Muscle of leg (tissue), 3 donors: ENCODE measurements at regions not wholly inside any gene's neighbourhood (a gene's known extent, or its start where the extent isn't known, plus 50 kb on each side); places are given as distances from the start of the nearest gene placed in this dataset.
"Not testable (repeated sequence)": the region's sequence is repeated elsewhere in the genome, so short reads cannot be mapped to it uniquely, and the experiment has no call there.

Source experiments
- DNase-seq: peaks from one replicate; pipeline ENCODE4 v3.0.0; 2013
- H3K27ac ChIP-seq: one replicate; pipeline ENCODE4 v1.5.1; 2013; ENCODE audit warnings: mild to moderate bottlenecking, low read length, control low read depth
- H3K27me3 ChIP-seq: one replicate; pipeline ENCODE4 v1.6.1; 2013; ENCODE audit warnings: low read length; ENCODE audit not compliant: control insufficient read depth, insufficient read depth
- H3K36me3 ChIP-seq: one replicate; pipeline ENCODE4 v1.6.1; 2013; ENCODE audit warnings: low read length; ENCODE audit not compliant: control insufficient read depth, insufficient read depth
- H3K4me1 ChIP-seq: one replicate; pipeline ENCODE4 v1.6.1; 2013; ENCODE audit warnings: low read length; ENCODE audit not compliant: control insufficient read depth, insufficient read depth
- H3K4me3 ChIP-seq: one replicate; pipeline ENCODE4 v1.5.1; 2013; ENCODE audit warnings: low read length, control low read depth
- H3K9me3 ChIP-seq: replicated peaks from 2 replicates; pipeline ENCODE4 v1.6.1; 2013; ENCODE audit warnings: low read depth, low read length; ENCODE audit not compliant: control insufficient read depth
- WGBS: methylation state at CpG from one replicate; pipeline ENCODE4 v1.1.5; 2013; ENCODE audit warnings: missing lambda C conversion rate; ENCODE audit not compliant: insufficient coverage; 5-methylcytosine and 5-hydroxymethylcytosine counted together

DNA sequence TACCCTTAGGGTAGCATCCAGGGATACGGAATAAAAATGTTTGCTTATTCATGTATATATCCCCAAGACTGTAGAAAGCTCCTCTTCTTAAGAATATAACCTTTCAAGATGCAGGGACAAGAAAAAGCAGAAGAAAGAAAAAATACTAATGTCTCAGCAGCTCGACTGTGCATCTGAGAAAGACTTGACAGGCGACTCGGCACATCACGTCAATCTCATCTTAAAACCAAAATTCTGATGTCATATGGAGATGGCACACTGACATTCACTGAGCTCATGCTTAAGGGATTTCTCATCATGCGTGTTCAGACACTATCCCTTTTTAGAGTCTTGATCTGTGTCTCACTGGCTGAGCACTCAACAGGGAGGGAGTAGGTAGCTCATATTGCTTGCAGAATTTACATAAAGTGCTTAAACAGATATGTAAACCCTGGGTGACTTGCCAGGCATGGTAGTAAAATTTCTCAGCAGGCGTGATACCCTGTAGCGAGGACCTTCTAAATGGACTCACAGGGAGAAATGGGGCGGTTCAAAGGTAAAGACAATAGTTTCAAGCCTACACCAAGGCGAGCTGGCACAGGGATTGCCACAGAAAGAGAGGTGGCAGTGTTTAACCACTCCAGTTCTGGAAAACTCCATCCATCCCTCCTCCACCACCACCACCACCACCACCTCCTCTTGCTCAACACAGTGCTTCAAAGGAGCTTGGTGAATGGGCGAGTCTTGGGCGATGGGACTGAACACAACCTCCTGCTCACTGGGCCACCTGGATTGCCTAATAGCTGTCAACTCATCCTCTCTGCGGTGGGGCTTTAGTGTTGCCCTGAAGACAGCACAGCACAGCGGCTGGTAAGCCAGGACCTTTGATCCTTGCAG is 330.5 kb downstream of the TFAP2A start:
- Histone ChIP-seq H3K4me3 (no peak overlapping the region), H3K4me1 (no peaks in the 10 kb centered on the region), H3K27ac (no peak overlapping the region), H3K9me3 (no peaks in the 10 kb centered on the region), H3K36me3 (no peaks in the 10 kb centered on the region), H3K27me3 (no peaks in the 10 kb centered on the region)
- no peak for DNase-seq
- 78% methylated on average over 5 of the region's 14 CpGs for whole genome bisulfite sequencing

DNA sequence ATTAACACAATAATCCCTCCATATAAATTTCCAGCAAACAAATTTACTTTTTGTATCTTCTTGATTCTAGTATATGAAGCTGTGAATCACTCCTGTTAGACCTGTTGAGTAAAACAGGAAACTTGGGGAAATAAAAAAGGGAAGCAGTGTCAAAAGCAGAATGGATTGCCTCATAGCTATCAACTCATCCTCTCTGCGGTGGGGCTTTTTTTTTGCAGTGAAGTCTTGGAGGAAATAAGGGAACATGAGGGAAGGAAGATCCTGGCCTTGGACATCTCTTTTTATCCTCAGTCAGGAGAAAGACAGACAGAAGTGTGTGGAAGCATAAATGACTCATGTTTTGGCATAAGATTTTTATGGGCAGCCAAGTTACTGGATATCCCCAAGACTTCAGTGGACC is 332.5 kb downstream of the TFAP2A start:
- peak; percentile 64 for DNase-seq
- H3K36me3 ChIP-seq = no peaks in the 10 kb centered on the region

DNA sequence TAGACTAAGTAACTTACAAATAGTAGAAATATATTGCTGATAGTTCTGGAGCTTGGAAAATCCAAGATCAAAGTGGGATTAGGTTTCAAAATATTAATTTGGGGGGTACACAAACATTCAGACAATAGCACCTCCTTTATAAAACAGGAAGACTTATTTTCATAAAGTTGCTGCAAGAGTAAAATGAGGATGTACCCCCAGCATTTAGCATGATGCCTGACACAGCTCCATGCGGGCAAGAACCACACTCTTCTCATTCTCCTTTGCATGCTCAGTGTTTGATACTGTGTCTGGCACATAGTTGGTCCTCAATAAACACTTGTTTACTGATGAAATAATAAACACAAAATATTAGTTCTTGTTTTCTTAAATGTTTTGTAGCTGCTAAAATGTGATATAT is 332.9 kb downstream of the TFAP2A start:
- Histone ChIP-seq H3K27ac (no peak overlapping the region), H3K9me3 (no peaks in the 10 kb centered on the region), H3K4me3 (no peak overlapping the region), H3K27me3 (no peaks in the 10 kb centered on the region), H3K36me3 (no peaks in the 10 kb centered on the region), H3K4me1 (no peaks in the 10 kb centered on the region)
- no CpG with 5 or more reads among the region's 1 CpG for WGBS
- no peak for DNase-seq

More for the DNA sequence above, 332.5 kb downstream of the TFAP2A start:
- no peak overlapping the region for H3K27ac ChIP-seq
- no peak overlapping the region for H3K4me3 ChIP-seq
- H3K4me1 ChIP-seq = no peaks in the 10 kb centered on the region
- no peaks in the 10 kb centered on the region for H3K27me3 ChIP-seq
- H3K9me3 ChIP-seq = no peaks in the 10 kb centered on the region
- no CpG with 5 or more reads among the region's 1 CpG for WGBS

DNA sequence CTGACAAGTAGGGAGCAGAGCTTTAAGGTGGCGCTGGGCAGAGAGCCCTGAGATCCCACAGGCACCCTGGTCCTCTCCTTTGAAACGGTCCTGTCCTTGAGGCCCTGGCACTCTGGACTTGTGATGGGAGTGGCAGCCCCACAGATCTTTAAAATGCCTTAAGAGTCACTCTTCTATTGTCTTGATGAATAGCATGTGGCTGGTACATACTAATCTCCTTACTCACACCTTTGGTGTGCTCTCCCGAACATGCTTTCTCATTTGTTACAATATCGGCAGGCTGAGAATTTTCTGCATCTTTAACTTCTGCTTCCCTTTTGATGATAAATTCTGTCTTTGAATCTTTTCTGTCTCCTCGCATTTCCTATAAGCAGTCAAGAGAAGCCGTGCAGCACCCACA is 333.8 kb downstream of the TFAP2A start:
- Histone ChIP-seq H3K4me1 (no peaks in the 10 kb centered on the region), H3K9me3 (no peaks in the 10 kb centered on the region), H3K27me3 (no peaks in the 10 kb centered on the region), H3K36me3 (no peaks in the 10 kb centered on the region), H3K4me3 (no peak overlapping the region), H3K27ac (no peak overlapping the region)
- DNase-seq = no peak
- 88% methylated on average over 3 of the region's 6 CpGs for WGBS

DNA sequence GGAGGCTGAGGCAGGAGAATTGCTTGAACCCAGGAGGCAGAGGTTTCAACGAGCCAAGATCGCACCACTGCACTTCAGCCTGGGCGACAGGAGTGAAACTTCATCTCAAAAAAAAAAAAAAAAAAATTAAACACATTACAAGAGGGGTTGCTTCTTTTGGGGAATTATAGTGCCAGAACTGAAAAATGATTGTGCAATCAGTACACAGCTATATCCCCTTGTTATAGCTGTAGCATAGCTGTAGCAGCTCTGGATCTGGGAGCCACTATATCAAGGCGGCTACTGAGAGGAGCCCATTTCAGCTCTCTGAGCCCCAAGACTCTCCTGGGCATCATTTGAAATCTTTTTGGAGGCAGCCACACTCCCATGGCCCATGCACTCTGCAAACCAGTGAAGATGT is 334.3 kb downstream of the TFAP2A start:
- H3K27me3 ChIP-seq = no peaks in the 10 kb centered on the region
- no peaks in the 10 kb centered on the region for H3K36me3 ChIP-seq
- no peak overlapping the region for H3K27ac ChIP-seq
- no peaks in the 10 kb centered on the region for H3K9me3 ChIP-seq
- 83% methylated on average over 1 of the region's 4 CpGs for WGBS
- H3K4me1 ChIP-seq = no peaks in the 10 kb centered on the region
- DNase-seq = no peak
- no peak overlapping the region for H3K4me3 ChIP-seq

DNA sequence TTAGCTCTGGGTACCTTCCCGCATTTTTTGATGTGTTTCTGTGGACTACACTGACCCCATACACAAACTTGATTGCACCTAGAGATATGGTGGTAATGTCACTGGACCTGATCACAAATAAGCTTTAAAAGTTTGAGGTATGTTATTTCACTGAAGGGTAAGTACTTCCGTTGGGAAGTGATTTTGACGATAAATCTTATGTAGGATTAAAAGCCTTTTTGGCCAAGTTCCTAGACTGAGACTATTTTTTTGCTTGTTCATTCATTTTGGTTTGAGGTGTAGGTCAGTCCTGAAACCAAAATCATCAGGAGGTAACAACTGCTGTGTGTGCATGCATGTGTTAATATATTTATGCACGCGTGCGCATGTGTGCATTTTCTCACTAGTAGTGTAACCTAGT is 336.3 kb downstream of the TFAP2A start:
- DNase-seq = no peak
- Histone ChIP-seq H3K4me3 (no peak overlapping the region), H3K9me3 (no peaks in the 10 kb centered on the region), H3K27me3 (no peaks in the 10 kb centered on the region), H3K36me3 (no peaks in the 10 kb centered on the region), H3K4me1 (no peaks in the 10 kb centered on the region), H3K27ac (no peak overlapping the region)
- 59% methylated on average over 3 of the region's 6 CpGs for WGBS

DNA sequence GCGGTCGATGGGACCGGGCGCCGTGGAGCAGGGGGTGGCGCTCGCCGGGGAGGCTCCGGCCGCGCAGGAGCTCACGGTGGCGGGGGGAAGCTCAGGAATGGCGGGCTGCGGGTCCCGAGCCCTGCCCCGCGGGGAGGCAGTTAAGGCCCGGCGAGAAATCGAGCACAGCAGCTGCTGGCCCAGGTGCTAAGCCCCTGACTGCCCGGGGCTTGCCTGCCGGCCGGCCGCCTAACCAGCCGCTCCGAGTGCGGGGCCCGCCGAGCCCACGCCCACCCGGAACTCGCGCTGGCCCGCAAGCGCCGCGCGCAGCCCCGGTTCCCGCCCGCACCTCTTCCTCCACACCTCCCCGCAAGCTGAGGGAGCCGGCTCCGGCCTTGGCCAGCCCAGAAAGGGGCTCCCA is 340.1 kb downstream of the TFAP2A start:
- H3K27ac ChIP-seq, H3K4me3 ChIP-seq, H3K9me3 ChIP-seq, H3K27me3 ChIP-seq, H3K36me3 ChIP-seq, H3K4me1 ChIP-seq, DNase-seq: not testable (repeated sequence)
- WGBS = 95% methylated on average over 23 of the region's 45 CpGs

DNA sequence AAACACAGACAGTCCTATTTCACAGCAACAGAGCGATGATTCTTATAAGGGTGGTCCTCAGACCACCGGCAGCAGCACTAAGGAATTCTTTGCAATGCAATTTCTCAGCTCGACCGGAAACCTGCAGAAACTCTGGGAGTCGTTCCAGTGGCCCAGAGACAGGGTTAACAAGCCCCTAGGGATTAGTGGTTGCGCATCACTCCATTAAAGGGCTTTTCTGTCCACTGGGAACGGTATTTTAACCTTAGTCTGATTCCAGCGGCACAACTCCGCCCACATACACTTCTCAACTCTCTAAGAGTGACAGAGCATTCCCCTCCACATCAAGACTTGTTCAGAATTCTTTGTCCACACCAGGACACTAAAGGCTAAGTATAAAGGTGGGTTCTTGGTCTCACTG is 341.5 kb downstream of the TFAP2A start:
- 40% methylated on average over 6 of the region's 9 CpGs for WGBS
- Histone ChIP-seq H3K27ac (no peak overlapping the region), H3K4me3 (no peak overlapping the region), H3K27me3 (no peaks in the 10 kb centered on the region), H3K4me1 (no peaks in the 10 kb centered on the region), H3K36me3 (no peaks in the 10 kb centered on the region), H3K9me3 (no peaks in the 10 kb centered on the region)
- DNase-seq = no peak

DNA sequence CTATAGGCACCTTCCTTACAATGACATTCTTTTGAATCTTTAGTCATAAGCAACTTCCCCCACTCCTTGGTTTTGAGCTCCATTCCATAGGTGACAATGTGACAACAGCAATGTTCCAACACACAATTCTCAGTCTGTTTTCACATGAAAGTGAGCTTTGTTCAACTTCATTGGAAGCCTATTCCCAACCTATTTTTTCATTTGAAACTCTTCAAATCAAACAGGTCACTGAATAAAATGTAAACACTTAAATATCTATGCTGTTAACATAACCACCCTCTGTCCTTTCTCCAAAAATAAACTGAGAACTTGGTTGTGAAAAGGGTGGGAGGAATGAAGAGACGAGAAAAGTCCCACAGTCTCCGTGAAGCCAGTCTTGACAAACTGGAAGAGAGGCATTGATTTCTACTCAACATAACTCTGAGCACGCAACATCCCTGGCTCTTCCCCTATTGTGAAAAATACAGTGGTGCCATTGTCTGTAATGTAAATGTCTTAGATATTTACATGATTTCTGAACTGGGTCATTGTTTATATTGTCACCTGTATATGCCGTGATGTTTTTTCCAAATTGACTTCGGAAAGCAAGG is 343.1 kb downstream of the TFAP2A start:
- H3K9me3 ChIP-seq = no peaks in the 10 kb centered on the region
- WGBS = no CpG with 5 or more reads among the region's 5 CpGs
- no peak for DNase-seq

DNA sequence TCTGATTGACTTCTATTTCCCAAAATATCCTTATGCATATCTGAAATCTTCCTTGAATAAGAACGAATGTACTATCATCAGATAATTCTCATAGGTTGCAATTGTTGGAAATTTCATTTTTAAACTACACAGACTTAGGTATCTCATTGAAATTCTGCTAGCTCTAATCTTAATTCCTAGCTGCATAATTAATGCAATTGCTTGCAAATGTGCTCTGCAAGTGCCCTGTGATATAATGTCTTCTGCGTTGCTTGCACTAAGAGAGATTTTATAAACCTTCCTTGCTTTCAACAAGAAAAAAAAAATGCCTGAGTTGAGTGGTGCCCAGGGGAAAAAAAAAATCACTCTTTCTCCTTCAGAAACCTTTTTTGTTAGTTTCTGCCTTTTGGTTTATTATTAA is 354.9 kb downstream of the TFAP2A start:
- H3K27me3 ChIP-seq = no peaks in the 10 kb centered on the region
- H3K27ac ChIP-seq = no peak overlapping the region
- no peaks in the 10 kb centered on the region for H3K4me1 ChIP-seq
- no CpG with 5 or more reads among the region's 2 CpGs for WGBS
- H3K36me3 ChIP-seq = no peaks in the 10 kb centered on the region
- H3K9me3 ChIP-seq = no peaks in the 10 kb centered on the region
- no peak overlapping the region for H3K4me3 ChIP-seq
- DNase-seq = no peak

More for the DNA sequence above, 343.1 kb downstream of the TFAP2A start:
- H3K27ac ChIP-seq = no peak overlapping the region
- H3K4me3 ChIP-seq = no peak overlapping the region
- H3K4me1 ChIP-seq = no peaks in the 10 kb centered on the region
- H3K27me3 ChIP-seq = no peaks in the 10 kb centered on the region
- H3K36me3 ChIP-seq = no peaks in the 10 kb centered on the region
